NCI-H510A (cell line): ENCODE measurements at regions not wholly inside any gene's neighbourhood (a gene's known extent, or its start where the extent isn't known, plus 50 kb on each side); places are given as distances from the start of the nearest gene placed in this dataset.
"Not testable (repeated sequence)": the region's sequence is repeated elsewhere in the genome, so short reads cannot be mapped to it uniquely, and the experiment has no call there.

Experiments used
- DNase-seq: peaks from one replicate; lab custom pipeline; 2025; lab: John Stamatoyannopoulos, UW

GRCh38 chr5:44539602-44539919 lies 150.3 kb upstream of the FGF10 start:
- DNase-seq = no peak

- no peak for DNase-seq
Measured at GRCh38 chr5:44538797-44539601, 149.8 kb upstream of the FGF10 start.

GRCh38 chr5:44536650-44537260 lies 147.5 kb upstream of the FGF10 start:
- no peak for DNase-seq

- DNase-seq = no peak
Measured at GRCh38 chr5:44535621-44536020, 146.4 kb upstream of the FGF10 start.

- DNase-seq = no peak
Measured at GRCh38 chr5:44532981-44533380, 143.8 kb upstream of the FGF10 start.

GRCh38 chr5:44531756-44532155 lies 142.5 kb upstream of the FGF10 start:
- not testable (repeated sequence) for DNase-seq

- not testable (repeated sequence) for DNase-seq
Measured at GRCh38 chr5:44530783-44531182, 141.6 kb upstream of the FGF10 start.

- DNase-seq = no peak
Measured at GRCh38 chr5:44511596-44511995, 122.4 kb upstream of the FGF10 start.

- DNase-seq = no peak
Measured at GRCh38 chr5:44506561-44506960, 117.3 kb upstream of the FGF10 start.

GRCh38 chr5:44499381-44499780 lies 110.2 kb upstream of the FGF10 start:
- no peak for DNase-seq

- DNase-seq = no peak
Measured at GRCh38 chr5:44497606-44498005, 108.4 kb upstream of the FGF10 start.

GRCh38 chr5:44495280-44495679 lies 106.1 kb upstream of the FGF10 start:
- no peak for DNase-seq

- DNase-seq = no peak
Measured at GRCh38 chr5:44489759-44490158, 100.5 kb upstream of the FGF10 start.

- no peak for DNase-seq
Measured at GRCh38 chr5:44486591-44486990, 97.4 kb upstream of the FGF10 start.

- no peak for DNase-seq
Measured at GRCh38 chr5:44454002-44454401, 64.8 kb upstream of the FGF10 start.

GRCh38 chr5:44446399-44446798 lies 57.2 kb upstream of the FGF10 start:
- DNase-seq = no peak

GRCh38 chr5:44443172-44443571 lies 54.0 kb upstream of the FGF10 start:
- no peak for DNase-seq

- no peak for DNase-seq
Measured at GRCh38 chr5:44441460-44441859, 52.2 kb upstream of the FGF10 start.

- DNase-seq = no peak
Measured at GRCh38 chr5:44440186-44440585, 51.0 kb upstream of the FGF10 start.
